Activated CD4-positive, alpha-beta T cell treated with anti-CD3 and anti-CD28 coated beads for 36 hours (primary cell): ENCODE measurements at regions not wholly inside any gene's neighbourhood (a gene's known extent, or its start where the extent isn't known, plus 50 kb on each side); places are given as distances from the start of the nearest gene placed in this dataset.

Source experiments
- ATAC-seq: fragments of 200-7000 bp; cut with Tn5 transposase; one replicate; pipeline ENCODE4 v1.10.0; 2021; ENCODE audit warnings: mild to moderate bottlenecking, moderate library complexity
- CTCF ChIA-PET: fragments of 350-600 bp; sonication (Branson Sonifier 250); formaldehyde crosslinking; loops from one replicate; lab custom pipeline; 2021; ENCODE audit warnings: antibody characterized with exemption; lab: Charles Lee
- POLR2A ChIA-PET: fragments of 350-600 bp; sonication (Branson Sonifier 250); formaldehyde crosslinking; loops from one replicate; lab custom pipeline; 2021; ENCODE audit warnings: antibody characterized with exemption, inconsistent platforms; lab: Charles Lee
- DNase-seq: peaks from one replicate; pipeline ENCODE4 v3.0.0-alpha.2; 2020
- H3K27ac Mint-ChIP-seq: one replicate; pipeline ENCODE4 v1.8.0; 2021; ENCODE audit warnings: mixed read lengths
- H3K27me3 Mint-ChIP-seq: one replicate; pipeline ENCODE4 v1.8.0; 2021; ENCODE audit warnings: mixed read lengths
- H3K36me3 Mint-ChIP-seq: one replicate; pipeline ENCODE4 v1.8.0; 2021; ENCODE audit warnings: low read depth, mixed read lengths
- H3K4me1 Mint-ChIP-seq: one replicate; pipeline ENCODE4 v1.8.0; 2021; ENCODE audit warnings: mixed read lengths
- H3K4me3 Mint-ChIP-seq: one replicate; pipeline ENCODE4 v1.8.0; 2021; ENCODE audit warnings: mild to moderate bottlenecking, moderate library complexity, mixed read lengths
- H3K9me3 Mint-ChIP-seq: one replicate; pipeline ENCODE4 v1.8.0; 2021; ENCODE audit warnings: low read depth, mixed read lengths
- intact Hi-C, 2 experiments: fragments of 100-400 bp; cut with DNase I in 1 of 2; cut with micrococcal nuclease in 1 of 2; formaldehyde crosslinking; loops; one replicate each; pipeline versions ENCODE4 v1.14.2 to v1.15.1; 2022 to 2024; cut with DNase I, micrococcal nuclease

DNA sequence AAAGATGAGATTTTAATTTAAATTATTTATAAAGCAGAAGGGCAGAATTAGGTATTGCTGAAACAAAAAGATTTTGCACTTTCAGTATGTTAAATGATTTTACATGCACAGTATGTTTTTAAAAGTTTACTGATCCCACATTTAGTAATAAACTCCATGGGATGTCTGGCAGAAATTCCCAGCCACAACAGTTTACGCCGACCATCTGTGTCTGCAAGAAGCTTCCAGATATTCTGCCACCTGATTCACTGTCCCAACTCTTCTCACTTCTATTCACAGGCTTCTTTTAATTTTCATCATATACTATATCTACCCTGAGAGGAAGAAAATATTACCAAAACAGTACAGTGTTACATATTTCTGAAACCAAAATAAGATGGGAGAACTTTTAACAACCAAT lies 115.8 kb upstream of the IQCM start:
- no peak for ATAC-seq
- ChIA-PET CTCF (interaction anchor here (0.6 kb wide), 1 partner anchor 22 kb away, joined by 3 read pairs; no protein-coding TSS in a partner anchor), POLR2A (no interaction called here)
- Mint-ChIP-seq H3K4me3 (no peak overlapping the region), H3K9me3 (no peaks in the 10 kb centered on the region), H3K4me1 (no peaks in the 10 kb centered on the region), H3K27me3 (peaks cover 3% of the 10 kb centered on the region), H3K27ac (no peak overlapping the region), H3K36me3 (no peaks in the 10 kb centered on the region)
- no peak for DNase-seq
- intact Hi-C loops: no loop called here

DNA sequence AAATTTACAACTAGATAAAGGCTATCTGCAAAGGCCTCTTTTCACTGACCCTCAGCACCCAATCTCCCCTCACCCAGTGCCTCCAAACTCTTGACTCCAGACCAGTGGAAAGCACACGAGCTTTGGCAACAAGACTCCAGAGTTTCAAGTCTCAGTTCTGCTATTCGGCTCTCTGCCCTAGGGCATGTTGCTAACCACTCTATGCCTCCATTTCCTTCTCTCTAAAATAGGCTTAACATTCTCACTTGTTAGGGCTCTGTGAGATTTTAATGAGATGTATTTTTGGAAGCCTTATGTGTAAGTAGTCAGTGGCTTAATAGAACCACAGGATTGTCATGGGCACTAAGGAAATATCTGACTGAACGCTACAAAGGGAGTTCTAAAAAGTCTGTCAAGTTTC lies 116.5 kb upstream of the IQCM start:
- H3K27me3 Mint-ChIP-seq: peaks cover 5% of the 10 kb centered on the region
- CTCF ChIA-PET: no interaction called here
- no peak for ATAC-seq

DNA sequence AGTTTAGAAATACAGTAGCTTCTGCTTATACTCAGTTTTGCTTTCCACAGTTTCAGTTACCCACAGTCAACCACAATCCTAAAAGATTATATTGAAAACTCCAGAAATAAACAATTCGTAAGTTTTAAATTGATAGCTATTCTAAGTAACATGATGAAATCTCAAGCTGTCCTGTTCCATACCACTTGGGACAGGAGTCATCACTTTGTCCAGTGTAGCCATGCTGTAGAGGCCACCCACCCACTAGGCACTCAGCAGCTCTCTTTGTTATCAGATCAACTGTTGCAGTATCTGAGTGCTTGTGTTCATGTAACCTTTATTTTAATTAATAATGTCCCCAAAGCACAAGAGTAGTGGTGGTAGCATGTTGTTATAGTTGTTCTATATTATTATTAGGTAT lies 117.5 kb upstream of the IQCM start:
- Mint-ChIP-seq H3K9me3 (no peaks in the 10 kb centered on the region), H3K27ac (no peak overlapping the region), H3K4me1 (no peaks in the 10 kb centered on the region), H3K36me3 (no peaks in the 10 kb centered on the region), H3K4me3 (no peak overlapping the region), H3K27me3 (peaks cover 3% of the 10 kb centered on the region)
- DNase-seq (no peak), ATAC-seq (no peak)
- ChIA-PET CTCF (no interaction called here), POLR2A (no interaction called here)
- intact Hi-C loops: no loop called here

More for the DNA sequence above, 116.5 kb upstream of the IQCM start:
- intact Hi-C loops: no loop called here
- no peak overlapping the region for H3K4me3 Mint-ChIP-seq
- H3K27ac Mint-ChIP-seq: no peak overlapping the region
- no peaks in the 10 kb centered on the region for H3K9me3 Mint-ChIP-seq
- DNase-seq: no peak
- H3K4me1 Mint-ChIP-seq: no peaks in the 10 kb centered on the region
- POLR2A ChIA-PET: no interaction called here
- no peaks in the 10 kb centered on the region for H3K36me3 Mint-ChIP-seq

DNA sequence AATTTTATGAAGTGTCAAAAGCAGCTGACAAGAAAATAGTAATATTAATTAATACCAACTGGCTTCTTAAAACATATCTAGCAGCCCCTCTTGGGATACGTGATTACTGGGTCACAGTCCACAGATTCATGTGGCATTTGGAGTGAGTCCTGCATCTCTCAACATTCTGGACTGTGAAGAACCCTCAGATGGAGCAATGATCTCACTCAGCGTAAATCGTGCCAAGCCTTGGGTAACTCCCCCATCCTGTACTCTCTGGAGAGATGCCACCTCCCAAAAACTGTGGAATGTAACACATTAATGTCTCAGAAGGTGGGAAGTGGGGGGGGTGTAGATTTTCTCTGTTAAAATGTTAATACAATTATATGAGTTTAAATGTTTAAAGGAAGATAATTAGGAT lies 118.2 kb upstream of the IQCM start:
- no peak for ATAC-seq
- peaks cover 3% of the 10 kb centered on the region for H3K27me3 Mint-ChIP-seq
- H3K9me3 Mint-ChIP-seq: no peaks in the 10 kb centered on the region
- DNase-seq: no peak
- H3K4me1 Mint-ChIP-seq: no peaks in the 10 kb centered on the region
- intact Hi-C loops: no loop called here
- ChIA-PET POLR2A (no interaction called here), CTCF (no interaction called here)
- no peak overlapping the region for H3K4me3 Mint-ChIP-seq
- no peak overlapping the region for H3K27ac Mint-ChIP-seq
- no peaks in the 10 kb centered on the region for H3K36me3 Mint-ChIP-seq

DNA sequence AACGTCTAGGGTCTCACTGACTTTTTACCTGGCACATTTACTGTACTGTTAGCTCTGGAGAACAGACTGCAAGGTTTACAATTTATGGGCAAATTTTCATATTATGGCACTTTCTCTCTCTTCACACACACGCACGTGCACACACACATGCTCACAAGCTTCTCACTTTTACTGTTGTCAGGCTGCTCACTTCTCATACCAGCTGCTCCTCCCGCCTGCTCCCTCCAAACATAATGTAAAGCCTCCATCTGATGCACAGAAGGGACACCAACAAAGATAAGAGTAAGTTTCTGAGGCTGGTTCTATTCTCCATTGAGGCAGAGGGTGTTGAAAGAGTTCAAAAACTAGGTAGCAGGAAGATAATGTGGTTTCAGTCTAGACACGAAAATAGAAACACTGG lies 128.9 kb upstream of the DCLK2 start:
- Mint-ChIP-seq H3K9me3 (no peaks in the 10 kb centered on the region), H3K4me1 (no peaks in the 10 kb centered on the region), H3K27me3 (peaks cover 9% of the 10 kb centered on the region), H3K27ac (no peak overlapping the region), H3K36me3 (no peaks in the 10 kb centered on the region), H3K4me3 (no peak overlapping the region)
- POLR2A ChIA-PET: no interaction called here
- CTCF ChIA-PET: interaction anchor here (1.5 kb wide), 1 partner anchor 8 kb away, joined by 3 read pairs; no protein-coding TSS in a partner anchor
- ATAC-seq (no peak), DNase-seq (no peak)
- intact Hi-C loops: no loop called here

DNA sequence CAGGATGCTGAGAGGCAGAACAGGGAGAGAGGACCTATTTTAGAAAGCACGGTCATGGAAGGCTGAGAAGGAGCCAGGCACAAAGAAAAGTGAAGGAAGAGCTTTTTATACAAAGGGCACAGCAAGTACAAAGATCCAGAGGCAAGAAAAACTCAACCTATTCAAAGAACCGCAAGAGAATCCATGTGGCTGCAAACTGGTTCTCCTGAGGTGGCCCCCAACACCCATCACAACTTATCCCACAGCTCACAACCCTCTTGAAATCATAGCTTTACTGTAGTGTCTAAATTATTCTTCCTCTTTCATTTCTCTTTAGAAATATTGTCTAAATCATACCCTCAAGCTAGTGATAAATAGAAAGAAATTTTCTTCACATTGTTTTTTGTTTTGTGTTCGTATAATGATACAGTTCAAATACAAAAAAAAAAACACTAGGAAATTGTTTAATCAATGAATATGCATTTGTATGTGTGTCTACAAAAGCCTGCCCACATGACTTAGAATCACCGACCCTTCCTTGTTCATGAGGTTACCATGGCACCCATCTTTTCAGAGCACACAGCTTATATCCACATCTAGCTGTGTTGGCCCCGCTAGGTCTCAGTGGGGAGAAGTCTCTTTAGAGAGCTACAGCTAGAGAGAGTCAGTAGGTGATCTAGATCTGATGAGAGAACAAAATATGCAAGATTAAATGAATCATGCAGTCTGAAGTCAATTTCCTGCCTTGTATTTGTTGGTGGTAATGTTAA lies 126.9 kb upstream of the DCLK2 start:
- Mint-ChIP-seq H3K4me1 (no peaks in the 10 kb centered on the region), H3K36me3 (no peaks in the 10 kb centered on the region)

DNA sequence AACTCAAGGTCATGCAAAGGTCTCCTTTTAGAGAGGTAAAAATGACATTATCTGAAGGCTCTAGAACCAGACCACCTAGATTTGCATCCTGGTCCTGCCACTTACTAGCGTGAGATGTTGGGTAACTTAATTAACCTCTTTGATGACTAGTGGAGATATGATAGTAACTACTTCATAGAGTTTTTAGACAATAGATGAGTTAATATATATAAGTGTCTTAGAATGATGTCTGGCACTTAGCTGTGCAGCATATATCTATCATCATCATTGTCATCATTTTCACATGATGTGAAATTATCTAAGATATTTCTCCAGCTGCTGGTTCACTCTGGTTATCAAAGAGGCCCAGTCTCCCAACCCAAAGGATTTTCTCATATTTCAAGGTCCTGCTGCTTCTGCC lies 126.1 kb upstream of the DCLK2 start:
- H3K4me1 Mint-ChIP-seq: no peaks in the 10 kb centered on the region
- ChIA-PET CTCF (no interaction called here), POLR2A (no interaction called here)
- H3K4me3 Mint-ChIP-seq: no peak overlapping the region
- H3K9me3 Mint-ChIP-seq: no peaks in the 10 kb centered on the region
- ATAC-seq: no peak
- peaks cover 5% of the 10 kb centered on the region for H3K27me3 Mint-ChIP-seq
- intact Hi-C loops: no loop called here
- H3K36me3 Mint-ChIP-seq: no peaks in the 10 kb centered on the region
- no peak overlapping the region for H3K27ac Mint-ChIP-seq
- DNase-seq: no peak

More for the DNA sequence above, 126.9 kb upstream of the DCLK2 start:
- CTCF ChIA-PET: interaction anchor here (1.4 kb wide), 1 partner anchor 23 kb away, joined by 4 read pairs; no protein-coding TSS in a partner anchor
- Mint-ChIP-seq H3K27me3 (peaks cover 9% of the 10 kb centered on the region), H3K9me3 (no peaks in the 10 kb centered on the region), H3K4me3 (no peak overlapping the region), H3K27ac (no peak overlapping the region)
- DNase-seq (no peak), ATAC-seq (no peak)
- POLR2A ChIA-PET: no interaction called here
- intact Hi-C loops: no loop called here

DNA sequence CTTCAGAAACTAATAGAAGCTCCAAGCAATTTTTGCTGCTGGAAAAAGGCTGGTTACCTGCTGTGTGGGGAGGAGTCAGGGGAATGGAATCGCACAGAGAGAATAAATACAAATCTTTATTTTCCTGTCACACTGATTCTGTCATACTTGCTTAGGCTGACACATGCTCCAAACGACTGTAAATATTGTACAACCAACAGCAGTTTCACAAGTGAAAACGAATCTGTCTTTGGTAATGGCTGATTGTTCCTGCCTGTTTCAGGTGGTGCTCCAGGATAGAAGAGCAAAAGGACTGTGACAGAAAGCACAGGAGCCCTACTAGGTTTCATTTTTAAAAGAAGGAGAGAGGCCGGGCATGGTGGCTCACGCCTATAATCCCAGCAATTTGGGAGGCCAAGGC lies 125.5 kb upstream of the DCLK2 start:
- no peaks in the 10 kb centered on the region for H3K9me3 Mint-ChIP-seq
- intact Hi-C loops: no loop called here
- ChIA-PET CTCF (interaction anchor here (0.7 kb wide), 1 partner anchor 22 kb away, joined by 3 read pairs; no protein-coding TSS in a partner anchor), POLR2A (no interaction called here)
- DNase-seq: no peak
- no peaks in the 10 kb centered on the region for H3K36me3 Mint-ChIP-seq
- ATAC-seq: no peak
- H3K4me1 Mint-ChIP-seq: no peaks in the 10 kb centered on the region
- peaks cover 5% of the 10 kb centered on the region for H3K27me3 Mint-ChIP-seq
- no peak overlapping the region for H3K27ac Mint-ChIP-seq
- no peak overlapping the region for H3K4me3 Mint-ChIP-seq

DNA sequence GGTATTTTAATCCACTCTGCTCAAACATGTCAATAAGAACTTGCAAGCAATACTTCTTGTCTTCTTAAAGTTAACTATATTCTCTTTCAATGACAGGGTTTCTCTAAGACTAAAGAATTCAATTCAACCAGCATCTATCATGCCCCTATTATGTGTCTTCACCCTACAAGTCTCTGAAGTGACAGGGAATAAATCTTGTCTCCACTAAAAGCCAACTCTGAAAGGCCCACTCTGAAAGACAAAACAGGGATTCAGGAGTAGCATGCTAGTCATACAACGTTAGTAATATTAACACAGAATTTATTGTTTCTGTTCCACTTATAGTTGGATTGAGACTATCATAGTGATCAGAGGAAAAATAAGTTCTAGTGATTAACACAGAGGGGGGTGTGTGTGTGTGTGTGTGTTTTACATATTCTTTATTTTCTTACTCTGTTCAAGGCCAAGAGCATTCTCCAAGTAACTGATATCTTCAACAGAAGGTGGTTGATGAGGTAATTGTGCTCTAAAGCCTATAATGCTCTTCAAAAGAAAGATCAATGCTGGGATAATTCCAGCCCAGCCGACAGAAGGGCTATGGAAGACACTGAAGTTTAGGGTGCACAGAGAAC lies 122.4 kb upstream of the DCLK2 start:
- intact Hi-C loops: no loop called here
- Mint-ChIP-seq H3K9me3 (no peaks in the 10 kb centered on the region), H3K4me3 (no peak overlapping the region), H3K36me3 (no peaks in the 10 kb centered on the region), H3K27ac (no peak overlapping the region), H3K27me3 (peaks cover 2% of the 10 kb centered on the region), H3K4me1 (no peaks in the 10 kb centered on the region)
- CTCF ChIA-PET: no interaction called here
- POLR2A ChIA-PET: no interaction called here
- ATAC-seq (no peak), DNase-seq (no peak)

DNA sequence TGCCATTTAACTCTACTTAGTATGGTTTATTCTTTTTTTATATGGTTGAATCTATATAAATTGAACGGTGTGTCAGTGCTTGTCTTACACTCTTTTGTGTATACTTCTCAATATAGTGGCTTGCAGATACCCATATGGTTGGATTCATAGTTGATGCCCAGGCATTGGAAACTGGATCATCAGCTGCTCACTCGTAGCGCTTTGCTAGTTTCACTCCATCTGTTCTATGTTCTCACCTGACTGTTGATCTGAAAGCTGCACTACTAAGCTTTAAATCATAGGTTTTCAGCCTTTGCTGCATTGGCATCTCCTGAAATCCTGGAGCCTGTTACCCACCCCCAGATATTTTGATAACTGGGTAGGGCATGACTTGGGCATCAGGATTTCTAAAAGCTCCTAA lies 121.6 kb upstream of the DCLK2 start:
- H3K27ac Mint-ChIP-seq: no peak overlapping the region
- no peak overlapping the region for H3K4me3 Mint-ChIP-seq
- ChIA-PET CTCF (interaction anchor here (1.1 to 1.4 kb wide), 2 partner anchors 8 to 9 kb away, joined by 3 to 5 read pairs; no protein-coding TSS in a partner anchor), POLR2A (no interaction called here)
- H3K9me3 Mint-ChIP-seq: no peaks in the 10 kb centered on the region
- DNase-seq: no peak
- intact Hi-C loops: no loop called here
- no peaks in the 10 kb centered on the region for H3K36me3 Mint-ChIP-seq
- ATAC-seq: no peak
- peaks cover 2% of the 10 kb centered on the region for H3K27me3 Mint-ChIP-seq
- no peaks in the 10 kb centered on the region for H3K4me1 Mint-ChIP-seq

DNA sequence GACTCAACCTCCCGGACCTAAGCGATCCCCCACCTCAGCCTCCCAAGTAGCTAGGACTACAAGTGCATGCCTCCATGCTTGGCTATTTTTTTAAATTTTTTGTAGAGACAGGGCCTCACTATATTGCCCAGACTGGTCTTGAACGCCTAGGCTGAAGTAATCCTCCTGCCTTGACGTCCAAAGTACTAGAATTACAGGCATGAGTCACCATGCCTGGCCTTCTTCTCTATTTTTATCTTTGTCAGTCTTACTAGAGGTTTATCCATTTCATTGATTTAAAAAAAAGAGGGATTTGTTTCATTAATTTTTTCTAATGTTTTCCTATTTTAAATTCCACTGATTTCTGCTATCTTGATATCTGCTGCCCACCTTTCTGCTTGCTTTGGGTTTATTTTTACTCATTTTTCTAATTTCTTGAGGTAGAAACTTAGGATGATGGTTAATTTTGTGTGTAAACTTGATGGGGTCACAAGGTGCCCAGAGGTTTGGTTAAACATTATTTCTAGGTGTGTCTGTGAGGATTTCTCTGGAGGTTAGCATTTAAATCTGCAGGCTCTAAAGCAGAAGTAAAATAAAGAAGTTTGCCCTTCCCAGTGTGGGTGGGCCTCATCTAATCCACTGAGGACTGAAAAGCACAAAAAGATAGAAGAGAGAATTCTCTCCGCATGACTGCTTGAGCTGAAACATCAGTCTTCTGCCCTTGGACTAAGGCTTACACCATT lies 116.2 kb upstream of the DCLK2 start:
- DNase-seq (no peak), ATAC-seq (no peak)
- ChIA-PET POLR2A (no interaction called here), CTCF (no interaction called here)
- H3K27ac Mint-ChIP-seq: no peak overlapping the region
- H3K4me3 Mint-ChIP-seq: no peak overlapping the region
- H3K27me3 Mint-ChIP-seq: peaks cover 8% of the 10 kb centered on the region
- no peaks in the 10 kb centered on the region for H3K9me3 Mint-ChIP-seq
- H3K36me3 Mint-ChIP-seq: no peaks in the 10 kb centered on the region
- intact Hi-C loops: no loop called here
- no peaks in the 10 kb centered on the region for H3K4me1 Mint-ChIP-seq
